ENCODE measurements at regions not wholly inside any gene's neighbourhood (a gene's known extent, or its start where the extent isn't known, plus 50 kb on each side); places are given as distances from the start of the nearest gene placed in this dataset.

GRCh38 chr10:33974976-33975478 is 640.6 kb upstream of the NRP1 start:
- H3K9ac ChIP-seq (ENCODE audit: extremely low read depth, insufficient read length, low read length): no peak overlapping the region
- no peak overlapping the region for H4K8ac ChIP-seq (replicated peaks; ENCODE audit: insufficient read length, low read depth, low read length)
- H3K27me3 Mint-ChIP-seq (ENCODE audit: low read depth): no peaks in the 10 kb centered on the region
- H4K91ac ChIP-seq (ENCODE audit: insufficient read length, low read depth, low read length): no peak overlapping the region
- no peak overlapping the region for H2AK5ac ChIP-seq (ENCODE audit: insufficient read length, low read length)
- no peak for DNase-seq
- no peaks in the 10 kb centered on the region for H3K79me1 ChIP-seq (ENCODE audit: insufficient read depth, low read depth, low read length, poor library complexity, severe bottlenecking)
- H4K5ac ChIP-seq (ENCODE audit: insufficient read length, low read depth, low read length): no peak overlapping the region
- no peak overlapping the region for H2BK120ac ChIP-seq (ENCODE audit: low read depth, low read length, poor library complexity, severe bottlenecking)
- no peak overlapping the region for H3K18ac ChIP-seq (ENCODE audit: insufficient read length, low read depth, low read length)
- H3K23me2 ChIP-seq (ENCODE audit: insufficient read length, low read depth, low read length, poor library complexity, severe bottlenecking): no peaks in the 10 kb centered on the region
- H3K9me3 Mint-ChIP-seq: no peaks in the 10 kb centered on the region
- H3K56ac ChIP-seq (ENCODE audit: insufficient read length, low read depth, low read length): no peak overlapping the region
- no peak for TF ChIP-seq CTCF (conservative IDR thresholded peaks at IDR 0.05)
- no peak overlapping the region for H2BK15ac ChIP-seq (ENCODE audit: low read depth, low read length)
- no peaks in the 10 kb centered on the region for H3K27me3 ChIP-seq (ENCODE audit: insufficient read depth, low read length)
- no peak overlapping the region for H3K14ac ChIP-seq (ENCODE audit: insufficient read depth, low read length)
- H3K27ac ChIP-seq (ENCODE audit: insufficient read length, low read depth, low read length): no peak overlapping the region
- H2BK20ac ChIP-seq (ENCODE audit: low read depth, low read length, poor library complexity, severe bottlenecking): no peak overlapping the region
- no peaks in the 10 kb centered on the region for H4K20me1 ChIP-seq (ENCODE audit: control insufficient read depth, insufficient read depth, insufficient read length)
- no CpG with 5 or more reads among the region's 4 CpGs for WGBS (ENCODE audit: extremely low coverage, insufficient read length, low lambda C conversion rate)
- H3K4me1 Mint-ChIP-seq: no peaks in the 10 kb centered on the region
- H3K4me3 Mint-ChIP-seq: no peak overlapping the region
- H3K36me3 Mint-ChIP-seq (ENCODE audit: insufficient read depth in 1 of 3, low read depth in 3 of 3): no peaks in the 10 kb centered on the region
- no peaks in the 10 kb centered on the region for H3K4me1 ChIP-seq (ENCODE audit: insufficient read depth, low read length)
- H3K4me2 ChIP-seq (ENCODE audit: insufficient read depth, insufficient read length, low read length): no peak overlapping the region
- H3K79me2 ChIP-seq (ENCODE audit: insufficient read depth, low read length): no peaks in the 10 kb centered on the region
- H3K23ac ChIP-seq (ENCODE audit: insufficient read length, low read depth, low read length): no peak overlapping the region
- no peak overlapping the region for H3K27ac Mint-ChIP-seq
- no peak overlapping the region for H2AFZ ChIP-seq (ENCODE audit: low read length)
- H3T11ph ChIP-seq (ENCODE audit: low read length): no peak overlapping the region
- H3K4ac ChIP-seq (ENCODE audit: low read depth, low read length): no peak overlapping the region
- no peaks in the 10 kb centered on the region for H3K9me3 ChIP-seq (ENCODE audit: control insufficient read depth, low read depth, low read length)
- H2BK5ac ChIP-seq (ENCODE audit: insufficient read length, low read length): no peak overlapping the region
- H2BK12ac ChIP-seq (ENCODE audit: insufficient read length, low read depth, low read length): no peak overlapping the region

Data from H9 (cell line).